Activated T-helper 2 cell treated with anti-CD3 and anti-CD28 coated beads, Interferon-gamma antibody, Interleukin-2, Interleukin-4, amounts not matched to agents 10 μg/mL and 5 μg/mL and 100 μg/mL, durations not matched to agents 14 hours and 24 hours and 36 hours (primary cell): ENCODE measurements at regions not wholly inside any gene's neighbourhood (a gene's known extent, or its start where the extent isn't known, plus 50 kb on each side); places are given as distances from the start of the nearest gene placed in this dataset.

Experiments used
- DNase-seq: peaks from one replicate; pipeline ENCODE4 v3.0.0; 2021; ENCODE audit warnings: low spot score
- H3K27ac Mint-ChIP-seq: one replicate; pipeline ENCODE4 v1.8.0; 2021; ENCODE audit warnings: mixed read lengths
- H3K27me3 Mint-ChIP-seq: one replicate; pipeline ENCODE4 v1.8.0; 2021; ENCODE audit warnings: low read depth, mixed read lengths
- H3K36me3 Mint-ChIP-seq: one replicate; pipeline ENCODE4 v1.8.0; 2021; ENCODE audit warnings: low read depth, mixed read lengths
- H3K4me1 Mint-ChIP-seq: one replicate; pipeline ENCODE4 v1.8.0; 2021; ENCODE audit warnings: low read depth, mixed read lengths
- H3K4me3 Mint-ChIP-seq: one replicate; pipeline ENCODE4 v1.8.0; 2021; ENCODE audit warnings: low read depth, mild to moderate bottlenecking, moderate library complexity, mixed read lengths
- H3K9me3 Mint-ChIP-seq: one replicate; pipeline ENCODE4 v1.8.0; 2021; ENCODE audit warnings: mixed read lengths
- intact Hi-C: fragments of 100-400 bp; cut with micrococcal nuclease; formaldehyde crosslinking; loops from one replicate; pipeline ENCODE4 v1.15.1; 2023

GRCh38 chr12:28883406-28883997, 265.6 kb upstream of the FAR2 start:
- Mint-ChIP-seq H3K36me3 (no peaks in the 10 kb centered on the region), H3K27me3 (no peaks in the 10 kb centered on the region), H3K27ac (no peak overlapping the region), H3K4me3 (no peak overlapping the region), H3K9me3 (no peaks in the 10 kb centered on the region), H3K4me1 (no peaks in the 10 kb centered on the region)
- intact Hi-C loops = no loop called here
- no peak for DNase-seq

GRCh38 chr12:28884904-28885679, 264.0 kb upstream of the FAR2 start:
- intact Hi-C loops = no loop called here
- Mint-ChIP-seq H3K27me3 (no peaks in the 10 kb centered on the region), H3K4me3 (no peak overlapping the region), H3K27ac (no peak overlapping the region), H3K36me3 (no peaks in the 10 kb centered on the region), H3K9me3 (no peaks in the 10 kb centered on the region), H3K4me1 (no peaks in the 10 kb centered on the region)
- DNase-seq = no peak

GRCh38 chr12:28885928-28886327, 263.1 kb upstream of the FAR2 start:
- H3K27ac Mint-ChIP-seq = no peak overlapping the region
- intact Hi-C loops = no loop called here

GRCh38 chr12:28887461-28887990, 261.6 kb upstream of the FAR2 start:
- Mint-ChIP-seq H3K9me3 (no peaks in the 10 kb centered on the region), H3K4me3 (no peak overlapping the region), H3K27me3 (no peaks in the 10 kb centered on the region), H3K27ac (no peak overlapping the region), H3K36me3 (no peaks in the 10 kb centered on the region), H3K4me1 (no peaks in the 10 kb centered on the region)
- DNase-seq = no peak
- intact Hi-C loops = no loop called here

More at GRCh38 chr12:28885928-28886327, 263.1 kb upstream of the FAR2 start:
- H3K4me3 Mint-ChIP-seq = no peak overlapping the region
- H3K36me3 Mint-ChIP-seq = no peaks in the 10 kb centered on the region
- no peaks in the 10 kb centered on the region for H3K4me1 Mint-ChIP-seq
- no peak for DNase-seq
- H3K9me3 Mint-ChIP-seq = no peaks in the 10 kb centered on the region
- no peaks in the 10 kb centered on the region for H3K27me3 Mint-ChIP-seq

GRCh38 chr12:28890664-28891063, 258.4 kb upstream of the FAR2 start:
- Mint-ChIP-seq H3K4me1 (no peaks in the 10 kb centered on the region), H3K4me3 (no peak overlapping the region), H3K9me3 (no peaks in the 10 kb centered on the region), H3K27me3 (no peaks in the 10 kb centered on the region), H3K36me3 (no peaks in the 10 kb centered on the region), H3K27ac (no peak overlapping the region)
- intact Hi-C loops = no loop called here
- no peak for DNase-seq

- no peaks in the 10 kb centered on the region for H3K27me3 Mint-ChIP-seq
- no peaks in the 10 kb centered on the region for H3K9me3 Mint-ChIP-seq
- intact Hi-C loops = no loop called here
- H3K4me1 Mint-ChIP-seq = no peaks in the 10 kb centered on the region
- H3K27ac Mint-ChIP-seq = no peak overlapping the region
- H3K4me3 Mint-ChIP-seq = no peak overlapping the region
- H3K36me3 Mint-ChIP-seq = no peaks in the 10 kb centered on the region
- DNase-seq = no peak
Measured at GRCh38 chr12:28891126-28891525, 258.0 kb upstream of the FAR2 start.

- intact Hi-C loops = no loop called here
Measured at GRCh38 chr12:28893365-28893764, 255.7 kb upstream of the FAR2 start.

GRCh38 chr12:28893856-28894255, 255.2 kb upstream of the FAR2 start:
- DNase-seq = no peak
- Mint-ChIP-seq H3K9me3 (no peaks in the 10 kb centered on the region), H3K27me3 (no peaks in the 10 kb centered on the region), H3K4me3 (no peak overlapping the region), H3K36me3 (no peaks in the 10 kb centered on the region), H3K27ac (no peak overlapping the region), H3K4me1 (no peaks in the 10 kb centered on the region)
- intact Hi-C loops = no loop called here

More at GRCh38 chr12:28893365-28893764, 255.7 kb upstream of the FAR2 start:
- no peak for DNase-seq
- Mint-ChIP-seq H3K27me3 (no peaks in the 10 kb centered on the region), H3K4me3 (no peak overlapping the region), H3K4me1 (no peaks in the 10 kb centered on the region), H3K9me3 (no peaks in the 10 kb centered on the region), H3K36me3 (no peaks in the 10 kb centered on the region), H3K27ac (no peak overlapping the region)

GRCh38 chr12:28896421-28896820, 252.7 kb upstream of the FAR2 start:
- intact Hi-C loops = no loop called here
- H3K9me3 Mint-ChIP-seq = peaks cover 15% of the 10 kb centered on the region
- no peak overlapping the region for H3K27ac Mint-ChIP-seq
- H3K36me3 Mint-ChIP-seq = no peaks in the 10 kb centered on the region
- no peaks in the 10 kb centered on the region for H3K27me3 Mint-ChIP-seq
- no peak overlapping the region for H3K4me3 Mint-ChIP-seq
- no peak for DNase-seq
- H3K4me1 Mint-ChIP-seq = no peaks in the 10 kb centered on the region

GRCh38 chr12:28898038-28898437, 251.0 kb upstream of the FAR2 start:
- Mint-ChIP-seq H3K36me3 (no peaks in the 10 kb centered on the region), H3K4me3 (no peak overlapping the region), H3K27ac (no peak overlapping the region), H3K9me3 (peaks cover 25% of the 10 kb centered on the region), H3K4me1 (no peaks in the 10 kb centered on the region), H3K27me3 (no peaks in the 10 kb centered on the region)
- intact Hi-C loops = no loop called here
- no peak for DNase-seq

GRCh38 chr12:28899951-28900350, 249.1 kb upstream of the FAR2 start:
- intact Hi-C loops = no loop called here
- no peaks in the 10 kb centered on the region for H3K4me1 Mint-ChIP-seq
- H3K36me3 Mint-ChIP-seq = no peaks in the 10 kb centered on the region

GRCh38 chr12:28905220-28905955, 243.7 kb upstream of the FAR2 start:
- no peaks in the 10 kb centered on the region for H3K27me3 Mint-ChIP-seq
- no peaks in the 10 kb centered on the region for H3K36me3 Mint-ChIP-seq
- intact Hi-C loops = no loop called here

More at GRCh38 chr12:28899951-28900350, 249.1 kb upstream of the FAR2 start:
- H3K9me3 Mint-ChIP-seq = peaks cover 34% of the 10 kb centered on the region
- no peak for DNase-seq
- no peaks in the 10 kb centered on the region for H3K27me3 Mint-ChIP-seq
- no peak overlapping the region for H3K4me3 Mint-ChIP-seq
- no peak overlapping the region for H3K27ac Mint-ChIP-seq

GRCh38 chr12:28908646-28909045, 240.4 kb upstream of the FAR2 start:
- H3K36me3 Mint-ChIP-seq = no peaks in the 10 kb centered on the region
- H3K9me3 Mint-ChIP-seq = peaks cover 29% of the 10 kb centered on the region
- H3K27me3 Mint-ChIP-seq = no peaks in the 10 kb centered on the region
- no peak for DNase-seq
- intact Hi-C loops = no loop called here
- H3K4me1 Mint-ChIP-seq = no peaks in the 10 kb centered on the region
- no peak overlapping the region for H3K27ac Mint-ChIP-seq
- no peak overlapping the region for H3K4me3 Mint-ChIP-seq

More at GRCh38 chr12:28905220-28905955, 243.7 kb upstream of the FAR2 start:
- H3K9me3 Mint-ChIP-seq = peaks cover 34% of the 10 kb centered on the region
- DNase-seq = no peak
- H3K4me1 Mint-ChIP-seq = no peaks in the 10 kb centered on the region
- no peak overlapping the region for H3K4me3 Mint-ChIP-seq
- H3K27ac Mint-ChIP-seq = no peak overlapping the region
